Fibroblast of gingiva (primary cell): ENCODE measurements at regions not wholly inside any gene's neighbourhood (a gene's known extent, or its start where the extent isn't known, plus 50 kb on each side); places are given as distances from the start of the nearest gene placed in this dataset.
"Not testable (repeated sequence)": the region's sequence is repeated elsewhere in the genome, so short reads cannot be mapped to it uniquely, and the experiment has no call there.

ENCODE experiments used
- DNase-seq: peaks from one replicate; pipeline ENCODE4 v3.0.0-alpha.2; 2011; ENCODE audit warnings: low read depth

DNA sequence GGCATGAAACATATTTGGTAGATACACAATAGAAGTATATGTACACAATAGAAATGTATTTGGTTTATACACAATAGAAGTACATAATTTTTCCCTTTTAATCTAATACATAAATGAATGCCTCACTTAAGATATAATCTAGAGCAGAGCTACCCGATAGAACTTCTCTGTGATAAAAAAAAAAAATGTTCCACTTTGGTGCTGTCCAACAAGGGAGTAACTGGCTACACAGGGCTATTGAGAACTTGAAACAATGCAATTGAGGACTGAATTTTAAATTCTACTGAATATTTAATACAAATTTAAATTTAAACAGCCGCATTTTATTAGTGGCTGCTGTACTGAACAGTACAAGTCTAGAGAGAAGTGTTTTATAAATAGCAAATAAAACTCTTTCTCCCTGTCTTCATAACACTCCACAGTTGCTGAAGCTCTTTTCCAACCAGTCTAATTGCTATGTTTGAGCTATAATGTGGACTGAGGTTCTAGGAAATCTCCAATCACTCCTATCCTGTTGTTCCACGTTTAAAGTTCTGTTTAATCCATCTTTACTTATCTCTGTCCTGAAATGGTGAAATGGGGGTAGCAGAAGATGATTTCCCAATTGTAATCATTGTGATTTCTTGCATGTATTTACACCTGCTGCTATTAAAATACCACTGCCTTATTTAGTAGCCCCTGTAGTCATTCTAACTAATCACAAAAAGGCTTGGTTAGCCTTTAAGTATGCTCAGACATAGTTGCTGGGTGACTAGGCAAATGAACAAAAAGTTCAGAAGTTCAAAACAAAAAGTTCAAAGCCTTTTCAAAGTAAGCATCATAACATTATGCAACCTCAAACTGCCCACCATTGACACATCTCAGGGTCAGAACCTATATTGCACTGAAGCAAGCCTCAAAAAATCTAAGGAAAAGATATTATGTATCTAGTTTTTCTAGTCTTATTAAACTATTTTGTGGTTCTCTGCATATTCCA, 192.3 kb upstream of the C1orf87 start:
- peak; percentile 7 for DNase-seq

DNA sequence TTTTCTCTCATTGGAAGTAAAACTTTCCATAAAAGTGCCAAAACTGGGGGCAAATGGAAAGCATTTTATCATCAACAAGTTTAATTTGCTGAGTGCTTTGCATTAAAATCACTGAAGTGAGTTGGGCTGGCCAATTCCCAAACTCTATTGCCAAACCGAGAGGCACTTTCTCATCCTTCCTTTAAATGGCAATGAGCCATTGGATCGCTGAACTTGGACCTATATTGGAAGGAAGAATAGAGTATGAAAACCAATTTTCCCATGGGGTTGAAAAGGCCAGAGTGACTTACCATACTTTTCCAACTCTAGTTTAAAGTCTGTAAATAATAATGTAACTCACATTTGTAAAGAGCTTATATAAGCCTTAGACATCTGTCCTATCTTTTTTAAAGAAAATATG, 189.1 kb upstream of the C1orf87 start:
- DNase-seq, result peak; percentile 16

DNA sequence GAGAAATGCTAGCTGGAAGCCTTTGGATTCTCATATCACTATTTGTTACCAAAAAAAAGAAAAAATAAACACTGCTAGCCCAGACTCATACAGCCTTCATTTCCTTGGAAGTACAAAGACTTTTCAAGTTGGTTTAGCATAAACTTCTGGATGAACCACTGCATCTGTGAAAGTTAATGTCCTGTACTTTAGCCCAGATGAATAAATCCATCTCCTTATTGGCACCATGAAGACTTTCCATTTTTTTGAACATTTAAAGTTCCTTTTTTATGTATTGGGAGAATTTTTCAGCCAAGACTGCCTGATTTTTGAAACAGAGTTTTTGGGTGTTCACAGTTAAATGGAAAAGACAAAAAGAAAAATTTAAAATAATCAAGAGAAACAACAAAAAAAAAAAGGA, 184.0 kb upstream of the C1orf87 start:
- DNase-seq, result no peak

DNA sequence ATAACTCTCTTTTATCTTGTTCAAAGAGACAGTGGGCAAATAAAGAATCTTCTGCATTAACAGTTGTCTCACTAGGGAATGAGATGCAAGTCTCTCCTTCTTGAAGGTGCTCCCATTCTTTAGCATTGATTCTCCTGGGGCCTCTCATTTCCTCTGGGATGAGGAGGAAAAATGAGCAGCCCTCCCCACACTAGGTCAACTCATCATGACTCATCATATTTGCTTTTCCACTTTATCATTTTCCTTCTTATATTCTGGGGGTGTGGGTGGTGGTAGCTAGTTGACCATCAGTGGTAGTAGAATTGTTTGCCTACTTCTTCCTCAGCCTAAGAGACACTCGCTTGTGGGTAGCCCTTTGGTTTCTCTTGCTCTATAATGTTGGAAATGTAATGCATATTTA, 182.0 kb upstream of the C1orf87 start:
- peak; percentile 9 for DNase-seq

DNA sequence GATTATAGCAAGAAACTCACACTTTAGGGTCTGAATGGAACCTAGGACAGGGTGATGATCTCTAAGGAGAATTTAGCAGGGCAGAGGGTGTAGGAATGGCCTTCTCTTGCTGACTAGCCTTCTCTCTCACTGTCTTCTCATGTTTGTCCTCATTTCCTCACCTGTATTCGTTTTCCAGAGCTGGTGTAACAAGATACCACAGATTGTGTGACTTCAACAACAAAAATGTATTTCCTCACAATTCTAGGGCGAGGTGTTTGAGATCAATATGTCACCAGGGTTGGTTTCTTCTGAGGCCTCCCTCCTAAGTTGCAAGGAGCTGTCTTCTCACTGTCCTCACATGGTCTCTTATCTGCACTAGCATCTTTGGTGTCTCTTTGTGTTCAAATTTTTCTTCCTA, 177.9 kb upstream of the C1orf87 start:
- no peak for DNase-seq

DNA sequence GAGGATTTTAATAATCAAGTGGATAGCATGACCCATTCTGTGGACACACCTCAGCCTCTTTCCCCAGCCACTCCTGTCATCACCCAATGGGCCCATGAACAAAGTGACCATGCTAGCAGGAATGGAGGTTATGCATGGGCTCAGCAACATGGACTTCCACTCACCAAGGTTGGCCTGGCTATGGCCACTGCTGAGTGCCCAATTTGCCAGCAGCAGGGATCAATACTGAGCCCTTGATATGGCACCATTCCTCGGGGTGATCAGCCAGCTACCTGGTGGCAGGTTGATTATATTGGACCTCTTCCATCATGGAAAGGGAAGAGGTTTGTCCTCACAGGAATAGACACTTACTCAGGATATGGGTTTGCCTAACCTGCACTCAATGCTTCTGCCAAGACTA, 173.9 kb upstream of the C1orf87 start:
- DNase-seq, result not testable (repeated sequence)

DNA sequence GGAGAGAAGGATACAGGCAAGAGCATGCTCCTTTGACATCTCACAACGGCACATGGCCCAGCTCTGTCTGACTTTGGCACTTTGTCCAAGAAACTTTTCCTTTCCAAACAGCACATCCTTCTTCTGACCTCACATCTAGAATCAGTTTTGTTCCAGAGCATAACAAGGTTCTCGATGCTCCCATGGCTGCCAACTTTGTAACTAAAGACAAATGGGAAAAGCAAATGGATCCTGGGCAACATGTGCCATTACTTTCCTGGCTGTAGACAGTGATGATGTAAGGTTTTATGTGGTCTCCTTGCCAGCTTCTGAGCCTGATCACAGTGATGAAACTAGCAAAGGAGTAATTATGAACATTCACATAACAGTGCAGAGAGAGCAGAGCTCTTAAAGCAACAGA, 171.8 kb upstream of the C1orf87 start:
- peak; percentile 92 for DNase-seq

DNA sequence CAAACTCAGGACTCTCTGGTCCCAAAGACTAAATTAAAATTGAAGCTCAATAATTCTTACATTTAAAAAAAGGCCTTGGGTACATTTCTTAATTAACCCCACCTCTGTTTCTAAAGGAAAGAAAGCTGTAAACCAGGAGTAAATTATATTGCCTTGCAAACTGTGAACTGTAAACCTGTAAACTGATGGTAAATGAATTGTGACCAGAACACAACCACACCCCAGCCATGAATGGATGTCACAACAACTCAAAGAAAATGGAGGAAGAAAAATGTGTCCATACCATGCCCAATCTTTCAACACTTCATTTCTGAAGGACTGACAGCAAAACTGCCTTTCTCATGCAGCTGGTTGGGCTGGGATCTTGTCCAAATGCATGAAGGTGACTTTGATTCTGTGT, 171.3 kb upstream of the C1orf87 start:
- no peak for DNase-seq

DNA sequence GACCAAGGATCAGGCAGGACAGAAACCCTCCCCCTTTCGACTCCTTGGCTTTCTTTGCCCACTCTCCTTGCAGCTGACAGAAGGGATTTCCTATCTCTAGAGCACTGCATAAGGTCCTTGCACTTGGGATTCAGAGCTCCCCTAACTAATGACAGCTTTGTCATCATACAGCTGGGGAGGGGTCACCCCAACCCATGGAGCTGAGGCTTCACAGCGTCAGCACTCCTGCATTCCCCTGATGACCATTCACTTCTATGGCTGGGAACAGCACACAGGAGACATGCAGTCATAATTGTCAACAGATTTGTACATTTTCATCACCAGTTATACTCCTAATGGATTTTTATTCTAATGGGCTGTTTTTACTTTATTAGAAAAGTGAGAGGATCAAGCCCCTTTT, 161.7 kb upstream of the C1orf87 start:
- no peak for DNase-seq

DNA sequence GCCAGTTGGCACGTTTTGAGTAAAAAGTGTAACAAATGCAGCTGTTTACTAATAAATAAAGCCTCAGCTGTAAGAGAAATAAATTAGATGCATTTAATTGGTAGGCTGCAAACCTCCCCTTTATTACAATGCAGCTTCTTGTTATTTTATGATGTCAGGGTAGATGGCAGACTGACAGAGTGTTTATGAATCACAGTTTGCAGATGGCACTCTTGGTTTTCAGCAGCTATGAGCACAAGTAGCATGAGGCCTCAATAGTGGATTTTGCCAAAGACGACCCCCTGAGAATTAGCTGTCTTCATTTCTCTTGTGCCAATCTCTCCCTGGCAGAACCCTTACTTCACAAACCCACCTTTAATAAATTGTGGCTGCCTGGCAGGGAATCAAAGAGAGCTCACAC, 161.2 kb upstream of the C1orf87 start:
- no peak for DNase-seq

DNA sequence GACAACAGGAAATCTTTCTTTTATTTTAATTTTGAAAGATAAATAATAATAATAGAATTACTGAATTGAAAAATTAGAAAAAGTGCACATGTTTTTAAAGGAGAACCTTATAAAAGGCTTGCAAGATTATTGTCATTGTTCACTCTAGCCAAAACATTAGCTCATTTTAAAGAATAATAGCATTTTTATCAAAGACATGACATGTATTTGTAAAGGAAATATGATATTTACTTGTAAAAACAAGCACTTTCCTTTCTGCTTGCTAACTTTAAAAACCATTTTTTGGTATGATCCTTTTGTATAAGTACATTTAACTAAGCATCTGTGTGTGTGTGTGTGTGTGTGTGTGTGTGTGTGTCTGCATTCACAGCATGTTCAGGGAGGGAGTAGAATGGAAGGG, 156.3 kb upstream of the C1orf87 start:
- DNase-seq, result no peak

DNA sequence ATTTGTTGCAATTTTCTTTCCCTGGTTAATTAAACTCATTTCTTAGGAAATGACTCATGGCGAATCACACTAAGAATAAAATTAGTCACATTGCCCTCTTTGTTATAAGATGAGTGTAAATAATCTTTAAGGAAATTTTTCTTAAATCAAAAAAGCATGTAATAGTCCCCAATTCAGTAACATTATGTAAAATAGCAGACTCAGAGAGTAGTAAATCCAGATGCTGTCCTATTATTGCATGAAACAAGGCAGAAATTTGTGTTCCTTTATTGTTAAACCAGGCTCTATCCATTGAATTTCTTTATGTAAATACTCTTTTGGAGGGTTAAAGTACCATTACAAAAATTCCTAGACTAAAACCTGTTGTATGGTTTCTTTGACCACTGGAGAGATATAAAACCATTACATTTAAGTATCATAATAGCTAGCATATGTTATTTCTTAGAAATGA, 154.5 kb upstream of the C1orf87 start:
- peak; percentile 1 for DNase-seq

DNA sequence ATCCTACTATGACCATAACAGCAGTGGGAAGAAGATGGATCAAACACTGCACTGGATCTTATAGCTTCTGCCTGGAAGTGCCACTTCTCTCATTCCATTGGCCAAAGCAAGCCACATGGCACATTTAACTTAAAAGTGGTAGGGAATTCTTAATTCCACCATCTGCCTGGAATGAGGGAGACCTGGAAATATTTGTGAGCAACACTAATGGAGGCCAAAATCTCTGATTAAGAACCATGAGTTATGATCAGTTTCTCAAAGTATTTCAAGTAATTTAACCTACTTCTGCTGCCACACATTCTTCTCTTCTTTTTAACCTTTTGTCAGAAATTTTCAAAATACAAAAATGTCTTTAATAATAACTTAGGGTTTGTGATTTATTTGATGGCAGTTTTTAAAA, 154.0 kb upstream of the C1orf87 start:
- DNase-seq, result no peak

DNA sequence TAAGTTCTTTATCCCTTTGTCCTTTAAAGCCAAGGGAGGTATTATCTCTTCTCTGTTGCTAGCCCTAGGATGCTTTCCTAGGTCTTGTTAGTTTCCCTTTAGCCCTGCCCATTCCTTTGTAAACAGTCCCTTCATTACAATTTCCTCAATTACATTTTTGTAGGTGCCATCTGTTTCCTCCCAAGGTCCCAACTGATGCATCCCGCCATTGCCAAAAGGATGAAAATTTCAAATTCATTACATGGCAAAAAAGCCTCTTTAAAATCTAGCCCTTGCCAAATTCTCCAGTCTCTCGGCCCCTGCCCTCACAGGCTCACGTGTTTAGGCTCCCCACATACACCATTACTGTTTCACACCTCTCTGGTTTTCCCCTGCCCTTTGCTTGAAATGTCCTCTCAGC, 151.9 kb upstream of the C1orf87 start:
- DNase-seq, result no peak

DNA sequence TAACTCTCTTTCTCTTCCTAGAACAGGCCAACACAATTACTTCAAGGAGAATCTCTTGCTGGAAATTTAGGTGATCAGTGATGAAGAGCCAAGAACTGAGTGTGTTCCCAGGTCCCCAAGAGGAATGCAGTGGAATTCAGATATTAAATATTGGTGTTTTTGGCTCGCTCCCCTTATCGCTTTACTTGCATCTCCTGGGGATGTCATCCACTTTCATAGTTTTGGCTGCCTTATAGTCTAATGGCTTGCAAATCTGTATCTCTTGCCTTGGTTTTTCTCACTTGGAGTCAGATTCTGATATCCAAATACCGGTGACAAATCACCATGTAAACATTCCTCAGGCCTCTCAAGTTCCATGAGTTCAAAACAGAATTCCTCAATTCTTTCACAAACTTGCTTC, 151.0 kb upstream of the C1orf87 start:
- peak; percentile 5 for DNase-seq

DNA sequence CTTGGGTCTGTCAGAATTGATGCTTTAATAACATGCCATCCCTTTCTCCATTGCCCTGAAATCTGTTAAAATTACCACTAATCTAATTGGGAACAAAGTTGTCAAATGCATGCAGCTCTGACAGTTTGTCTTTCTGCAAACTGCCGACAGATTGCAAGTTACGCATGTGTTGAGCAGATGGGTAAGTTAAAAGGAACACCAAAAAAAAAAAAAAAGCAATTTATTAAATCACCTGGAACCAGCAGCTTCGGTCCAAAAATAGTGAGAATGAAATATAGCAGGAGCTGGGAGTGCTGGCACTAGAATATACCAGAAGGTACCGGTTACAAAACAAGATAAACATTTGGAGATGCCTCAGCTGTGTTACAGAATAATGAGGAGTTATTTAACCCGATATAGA, 149.6 kb upstream of the C1orf87 start:
- no peak for DNase-seq

DNA sequence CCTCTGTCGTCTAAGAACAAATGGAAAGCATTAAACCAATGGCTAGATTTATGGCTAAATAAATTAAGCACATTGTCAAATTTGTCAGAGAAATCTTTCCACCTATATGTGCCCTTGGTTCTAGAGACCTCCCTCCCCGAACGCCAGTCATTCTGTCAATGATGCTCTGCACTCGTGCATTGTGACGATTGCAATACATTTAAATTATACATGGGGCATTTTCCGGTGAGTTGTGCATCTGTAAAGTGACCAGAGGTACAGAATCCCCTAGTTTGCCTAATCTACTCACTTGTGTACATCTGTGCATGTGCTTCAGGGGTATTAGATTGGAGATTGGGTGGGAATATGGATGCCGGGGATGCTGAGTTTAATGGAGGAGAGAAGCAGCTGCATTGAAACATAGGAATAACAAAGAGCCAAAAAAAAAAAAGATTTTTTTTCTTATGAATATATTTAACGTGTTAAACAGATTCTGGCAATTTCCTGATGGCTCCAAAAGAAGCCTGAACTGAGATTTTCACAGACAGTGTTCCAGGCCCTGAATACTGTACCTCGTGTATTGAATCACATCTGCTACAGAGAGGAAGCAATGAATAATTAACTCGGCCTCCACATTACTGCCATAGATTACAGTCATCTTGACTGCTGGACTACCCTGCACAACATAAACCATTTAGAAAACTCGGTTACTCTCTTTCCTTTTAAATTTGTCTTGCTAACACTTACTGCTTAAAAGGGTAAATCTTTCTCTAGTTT, 149.0 kb upstream of the C1orf87 start:
- DNase-seq, result no peak

DNA sequence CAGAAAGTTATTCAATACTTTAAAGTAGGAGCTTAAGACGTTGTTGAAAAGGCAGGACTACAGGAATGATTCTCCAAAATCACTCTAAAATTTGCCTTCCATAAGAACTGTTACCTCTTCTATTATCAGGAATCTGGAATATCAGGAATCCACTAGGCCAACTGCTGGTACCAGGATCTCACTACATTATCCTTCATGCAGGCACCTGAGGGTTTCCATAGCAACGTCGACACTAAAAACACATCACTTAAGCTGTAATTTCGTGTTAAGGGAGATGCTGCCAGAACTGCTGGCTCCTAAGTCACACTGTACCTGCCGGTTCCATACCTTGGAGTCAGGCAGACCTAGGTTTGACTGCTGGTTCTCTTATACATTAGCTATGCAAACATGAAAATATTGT, 139.7 kb upstream of the C1orf87 start:
- no peak for DNase-seq

DNA sequence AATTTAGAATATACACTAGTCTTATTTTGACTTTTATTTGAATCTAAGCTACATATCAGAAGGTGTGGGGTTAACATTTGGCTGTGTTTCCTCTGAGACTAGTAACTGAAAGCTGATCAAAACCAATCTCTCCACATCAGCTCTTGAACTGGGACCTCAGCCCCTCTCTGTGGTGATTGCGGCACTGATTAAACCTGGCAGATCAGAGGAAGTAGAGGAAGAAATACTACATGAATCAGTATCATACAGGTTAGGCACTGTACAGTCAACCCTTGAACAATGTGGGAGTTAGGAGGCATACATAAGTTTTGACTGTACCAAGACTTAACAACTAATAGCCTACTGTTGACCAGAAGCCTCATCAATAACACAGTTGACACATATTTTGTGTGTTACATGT, 122.5 kb upstream of the C1orf87 start:
- DNase-seq, result no peak

DNA sequence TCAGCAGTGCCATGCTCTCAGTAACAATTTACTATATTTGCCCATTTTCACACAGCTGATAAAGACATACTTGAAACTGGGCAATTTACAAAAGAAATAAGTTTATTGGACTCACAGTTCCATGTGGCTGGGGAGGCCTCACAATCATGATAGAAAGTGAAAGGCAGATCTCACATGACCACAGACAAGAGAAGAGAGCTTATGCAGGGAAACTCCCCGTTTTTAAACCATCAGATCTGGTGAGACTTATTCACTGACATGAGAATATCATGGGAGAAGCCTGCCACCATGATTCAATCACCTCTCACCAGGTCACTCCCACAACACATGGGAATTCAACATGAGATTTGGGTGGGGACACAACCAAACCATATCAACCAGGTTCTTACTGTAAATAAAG, 112.1 kb upstream of the C1orf87 start:
- DNase-seq, result no peak

DNA sequence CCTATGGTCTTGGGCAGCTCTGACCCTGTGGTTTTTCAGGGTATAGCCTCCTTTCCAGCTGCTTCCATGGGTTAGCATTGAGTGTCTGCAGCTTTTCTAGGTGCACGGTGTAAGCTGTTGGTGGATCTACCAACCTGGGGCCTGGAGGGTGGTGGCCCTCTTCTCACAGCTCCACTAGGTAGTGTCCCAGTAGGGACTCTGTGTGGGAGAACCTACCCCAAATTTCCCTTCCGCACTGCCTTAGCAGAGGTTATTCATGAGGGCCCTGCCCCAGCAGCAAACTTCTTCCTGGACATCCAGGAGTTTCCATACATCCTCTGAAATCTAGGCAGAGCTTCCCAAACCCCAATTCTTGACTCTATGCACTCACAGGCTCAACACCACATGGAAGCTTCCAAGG, 111.0 kb upstream of the C1orf87 start:
- no peak for DNase-seq

DNA sequence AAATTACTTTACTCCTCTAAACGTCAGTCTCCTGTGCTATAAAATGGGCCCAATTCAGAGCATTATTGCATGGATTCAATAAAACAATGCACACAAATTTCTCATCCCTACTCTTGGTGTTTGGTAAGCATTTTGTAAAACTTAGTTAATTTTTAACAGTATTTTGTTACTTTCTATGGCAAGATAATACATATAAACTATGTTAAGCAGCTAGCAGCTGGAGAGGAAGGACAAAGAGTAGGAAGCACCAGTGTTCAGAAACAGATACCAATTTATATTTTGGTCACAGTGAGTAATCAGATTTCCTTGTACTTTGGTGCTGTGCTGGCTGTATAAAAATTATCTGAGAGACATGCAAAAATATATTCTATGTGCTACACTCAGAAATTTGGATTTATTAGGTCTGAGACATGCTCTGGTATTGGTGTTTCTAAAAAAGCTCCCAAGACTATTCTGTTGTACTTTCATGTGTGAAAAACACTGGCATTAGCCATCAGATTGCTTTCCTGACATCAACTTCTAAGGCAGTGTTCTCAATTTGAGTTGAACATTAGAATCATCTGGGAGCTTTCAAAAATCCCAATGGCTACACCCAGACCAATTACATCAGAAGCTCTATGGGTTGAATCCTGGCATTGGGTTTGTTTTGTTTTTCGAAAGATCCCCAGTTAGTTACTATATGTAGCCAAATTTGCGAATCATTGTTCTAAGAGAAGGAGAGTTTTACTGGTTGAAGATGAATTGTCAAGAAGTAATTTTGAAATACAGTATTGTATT, 100.3 kb upstream of the C1orf87 start:
- peak; percentile 10 for DNase-seq
